GM19025 (cell line): ENCODE measurements at regions not wholly inside any gene's neighbourhood (a gene's known extent, or its start where the extent isn't known, plus 50 kb on each side); places are given as distances from the start of the nearest gene placed in this dataset.

Source experiments
- ATAC-seq: cut with Tn5 transposase; IDR thresholded peaks from one replicate; pipeline ENCODE4 v1.9.1; 2021; ENCODE audit warnings: mild to moderate bottlenecking, low read depth, moderate library complexity; ENCODE audit not compliant: unreplicated experiment

GRCh38 chr4:176565049-176565448 is 227.7 kb downstream of the VEGFC start:
- ATAC-seq = no peak

GRCh38 chr4:176566769-176567168 is 226.0 kb downstream of the VEGFC start:
- ATAC-seq = no peak

- ATAC-seq = no peak
Measured at GRCh38 chr4:176568238-176568637, 224.5 kb downstream of the VEGFC start.

- no peak for ATAC-seq
Measured at GRCh38 chr4:176569301-176569700, 223.4 kb downstream of the VEGFC start.

GRCh38 chr4:176571206-176571605 is 221.5 kb downstream of the VEGFC start:
- no peak for ATAC-seq

GRCh38 chr4:176575141-176575730 is 217.5 kb downstream of the VEGFC start:
- ATAC-seq = no peak

- no peak for ATAC-seq
Measured at GRCh38 chr4:176579226-176579625, 213.5 kb downstream of the VEGFC start.

GRCh38 chr4:176583278-176583677 is 209.4 kb downstream of the VEGFC start:
- no peak for ATAC-seq

- ATAC-seq = no peak
Measured at GRCh38 chr4:176584031-176584606, 208.6 kb downstream of the VEGFC start.

GRCh38 chr4:176587920-176588319 is 204.8 kb downstream of the VEGFC start:
- no peak for ATAC-seq

GRCh38 chr4:176588436-176588835 is 204.3 kb downstream of the VEGFC start:
- no peak for ATAC-seq

GRCh38 chr4:176592976-176593670 is 199.6 kb downstream of the VEGFC start:
- no peak for ATAC-seq

GRCh38 chr4:176593943-176594342 is 198.8 kb downstream of the VEGFC start:
- ATAC-seq = no peak

GRCh38 chr4:176595257-176595656 is 197.5 kb downstream of the VEGFC start:
- no peak for ATAC-seq

GRCh38 chr4:176601124-176601523 is 191.6 kb downstream of the VEGFC start:
- no peak for ATAC-seq

GRCh38 chr4:176607807-176608206 is 184.9 kb downstream of the VEGFC start:
- ATAC-seq = no peak

GRCh38 chr4:176608346-176608745 is 184.4 kb downstream of the VEGFC start:
- ATAC-seq = no peak

- ATAC-seq = no peak
Measured at GRCh38 chr4:176610594-176610993, 182.1 kb downstream of the VEGFC start.

- ATAC-seq = no peak
Measured at GRCh38 chr4:176611381-176611780, 181.3 kb downstream of the VEGFC start.

GRCh38 chr4:176611951-176612350 is 180.8 kb downstream of the VEGFC start:
- no peak for ATAC-seq

GRCh38 chr4:176614793-176615192 is 177.9 kb downstream of the VEGFC start:
- ATAC-seq = no peak

GRCh38 chr4:176616151-176616550 is 176.6 kb downstream of the VEGFC start:
- ATAC-seq = no peak
